GM21786 (cell line): ENCODE measurements at regions not wholly inside any gene's neighbourhood (a gene's known extent, or its start where the extent isn't known, plus 50 kb on each side); places are given as distances from the start of the nearest gene placed in this dataset.
A peak's percentile ranks its signal among the peaks of the same experiment; 100 is the strongest.
"Not testable (repeated sequence)": the region's sequence is repeated elsewhere in the genome, so short reads cannot be mapped to it uniquely, and the experiment has no call there.

Experiments
- ATAC-seq: cut with Tn5 transposase; IDR thresholded peaks from one replicate; pipeline ENCODE4 v1.9.1; 2021; ENCODE audit not compliant: unreplicated experiment

DNA sequence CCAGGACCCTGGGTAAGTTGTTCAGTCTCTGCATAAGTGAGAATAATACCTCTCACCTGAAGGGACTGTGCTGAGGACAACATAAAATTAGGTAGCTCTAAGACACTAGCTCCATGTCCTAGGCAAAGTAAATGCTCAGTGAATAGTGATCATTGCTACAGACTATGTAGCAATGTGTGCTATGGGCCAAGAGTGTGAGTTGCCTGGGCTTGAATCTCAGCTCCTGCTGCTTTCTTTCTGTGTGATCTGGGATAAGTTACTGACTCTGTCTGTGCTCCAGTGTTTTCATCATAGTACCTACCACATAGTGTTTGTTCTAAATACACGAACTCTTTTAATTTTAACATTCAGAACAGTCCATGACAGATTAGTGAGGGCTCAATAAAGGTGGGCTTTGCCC is 81.1 kb upstream of the MFGE8 start:
- ATAC-seq = no peak

DNA sequence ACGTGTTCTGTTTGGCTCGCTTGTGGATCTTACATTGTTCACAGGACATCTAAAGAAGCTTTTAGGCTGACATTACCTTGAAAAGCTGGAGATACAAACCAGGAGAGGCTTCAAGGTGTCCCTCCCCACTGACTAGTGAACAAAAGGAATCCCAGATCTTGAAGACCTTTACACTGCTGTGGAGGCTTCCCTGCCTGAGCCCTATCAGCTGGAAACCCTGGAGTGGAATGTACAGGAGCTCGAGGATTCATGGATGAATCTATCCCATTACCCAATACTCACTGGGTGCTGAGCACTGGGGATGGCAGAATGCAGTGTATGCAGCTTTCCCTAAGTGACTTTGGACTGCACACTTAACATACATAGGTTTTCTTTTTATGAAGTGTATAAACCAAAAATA is 82.3 kb upstream of the MFGE8 start:
- ATAC-seq = no peak

DNA sequence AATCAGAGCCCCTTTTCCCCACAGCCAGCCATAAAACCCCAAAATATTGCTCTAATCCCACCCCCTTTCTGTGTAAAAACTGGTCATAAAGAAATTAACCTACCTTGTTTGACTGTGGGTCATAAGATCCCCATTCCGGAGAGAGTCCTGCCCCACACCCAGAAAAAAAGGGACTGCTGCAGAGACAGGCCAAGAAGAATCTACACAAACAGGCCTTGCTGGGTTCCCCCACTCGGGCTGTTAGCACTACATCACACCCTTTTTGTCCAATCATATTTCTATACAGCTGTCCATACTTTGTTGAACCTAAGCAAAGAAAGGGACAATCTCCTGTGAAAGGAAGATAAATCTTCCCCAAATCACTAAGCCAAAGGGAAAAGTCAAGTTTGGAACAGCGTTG is 84.4 kb upstream of the MFGE8 start:
- ATAC-seq = no peak

DNA sequence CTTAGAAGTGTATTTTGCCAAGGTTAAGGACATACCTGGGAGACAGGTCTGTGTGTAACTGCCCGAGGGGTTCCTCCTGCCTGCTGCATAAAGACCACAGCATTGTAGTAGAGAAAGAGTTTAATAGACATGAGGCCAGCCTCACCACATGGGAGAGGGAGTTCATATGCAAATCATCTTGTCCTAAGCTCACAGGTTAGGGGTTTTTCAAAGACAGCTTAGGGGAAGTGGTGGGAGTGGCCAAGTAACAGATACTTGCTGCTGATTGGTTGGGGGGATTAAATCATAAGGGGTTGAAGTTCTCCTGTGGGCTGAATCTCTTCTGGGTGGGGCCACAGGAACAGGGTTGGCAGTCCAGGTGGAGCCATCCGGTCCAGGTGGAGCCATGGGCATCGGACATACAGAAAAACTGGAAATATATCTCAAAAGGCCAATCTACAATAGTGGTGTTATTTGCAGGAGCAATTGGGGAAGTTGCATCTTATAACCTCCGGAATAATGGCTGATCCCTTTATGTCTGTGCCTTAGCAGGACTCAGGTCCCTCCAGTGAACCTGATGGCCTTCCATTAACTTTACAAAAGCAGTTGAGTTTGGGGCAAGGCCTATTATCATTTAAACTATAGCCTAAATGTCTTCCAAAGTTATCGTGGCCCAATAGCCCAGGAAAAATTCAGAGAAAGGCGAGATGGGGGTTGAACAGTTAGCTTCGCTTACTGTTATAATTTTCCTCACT is 86.0 kb upstream of the MFGE8 start:
- no peak for ATAC-seq

DNA sequence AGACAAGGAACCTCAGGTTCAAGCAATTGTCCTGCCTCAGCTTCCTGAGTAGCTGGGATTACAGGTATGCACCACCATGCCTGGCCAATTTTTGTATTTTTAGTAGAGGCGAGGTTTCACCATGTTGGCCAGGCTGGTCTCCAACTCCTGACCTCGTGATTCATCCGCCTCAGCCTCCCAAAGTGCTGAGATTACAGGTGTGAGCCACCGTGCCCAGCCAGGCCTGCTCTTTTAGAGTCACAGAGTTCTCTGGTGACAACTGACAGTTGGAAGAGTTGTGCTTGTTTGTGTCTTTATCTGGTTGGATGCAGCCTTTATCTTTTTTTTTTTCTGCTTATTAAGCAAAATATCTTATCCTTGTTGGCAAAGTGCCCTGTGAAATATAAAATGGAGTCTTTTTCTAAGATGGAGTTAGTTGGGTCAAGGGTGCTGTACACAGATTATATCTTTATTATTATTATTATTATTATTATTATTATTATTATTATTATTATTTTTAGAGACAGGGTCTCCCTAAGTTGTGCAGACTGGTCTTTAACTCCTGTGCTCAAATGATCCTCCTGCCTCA is 86.5 kb upstream of the ABHD2 start:
- ATAC-seq = not testable (repeated sequence)

DNA sequence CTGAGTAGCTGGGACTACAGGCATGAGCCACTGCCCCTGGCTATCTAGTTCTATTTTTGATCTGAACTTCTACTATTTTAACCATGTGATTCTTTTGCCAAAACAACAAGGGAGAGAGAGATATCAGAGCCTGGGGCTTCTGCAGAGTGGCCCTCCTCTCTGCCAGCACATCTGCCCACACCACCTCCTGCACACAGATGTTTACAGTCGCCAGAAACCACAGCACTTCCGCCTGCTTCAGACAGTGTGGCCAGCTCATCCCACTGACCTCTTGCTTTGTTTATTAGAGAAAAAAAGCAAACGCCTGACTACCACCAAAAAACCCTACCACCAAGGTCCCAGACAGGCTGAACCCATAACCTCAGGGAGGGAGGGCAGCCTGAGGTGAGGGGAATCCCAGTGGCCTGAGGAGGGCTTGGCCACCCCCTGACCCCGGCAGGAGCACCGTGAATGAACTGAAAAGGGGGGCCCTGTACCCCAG is 85.9 kb upstream of the ABHD2 start:
- peak; percentile 82 for ATAC-seq

DNA sequence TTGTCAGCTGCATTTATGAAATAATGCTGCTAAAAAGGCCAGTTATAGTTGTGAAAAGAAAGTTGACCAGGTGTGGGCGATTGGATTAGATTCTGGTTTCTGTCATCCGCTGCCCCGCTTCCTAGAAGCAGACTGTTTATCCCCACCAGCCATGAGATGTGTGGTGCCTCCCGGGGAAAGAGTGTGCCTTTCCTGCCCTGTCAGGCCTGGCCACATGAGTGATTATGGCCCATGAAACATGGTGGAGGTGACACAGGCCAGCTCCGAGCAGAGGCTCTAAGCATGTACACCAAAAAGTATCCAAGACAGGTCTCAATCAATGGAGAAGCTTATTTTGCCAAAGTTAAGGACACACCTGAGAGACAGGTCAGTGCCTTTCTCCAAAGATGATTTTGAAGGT is 85.4 kb upstream of the ABHD2 start:
- ATAC-seq = no peak

DNA sequence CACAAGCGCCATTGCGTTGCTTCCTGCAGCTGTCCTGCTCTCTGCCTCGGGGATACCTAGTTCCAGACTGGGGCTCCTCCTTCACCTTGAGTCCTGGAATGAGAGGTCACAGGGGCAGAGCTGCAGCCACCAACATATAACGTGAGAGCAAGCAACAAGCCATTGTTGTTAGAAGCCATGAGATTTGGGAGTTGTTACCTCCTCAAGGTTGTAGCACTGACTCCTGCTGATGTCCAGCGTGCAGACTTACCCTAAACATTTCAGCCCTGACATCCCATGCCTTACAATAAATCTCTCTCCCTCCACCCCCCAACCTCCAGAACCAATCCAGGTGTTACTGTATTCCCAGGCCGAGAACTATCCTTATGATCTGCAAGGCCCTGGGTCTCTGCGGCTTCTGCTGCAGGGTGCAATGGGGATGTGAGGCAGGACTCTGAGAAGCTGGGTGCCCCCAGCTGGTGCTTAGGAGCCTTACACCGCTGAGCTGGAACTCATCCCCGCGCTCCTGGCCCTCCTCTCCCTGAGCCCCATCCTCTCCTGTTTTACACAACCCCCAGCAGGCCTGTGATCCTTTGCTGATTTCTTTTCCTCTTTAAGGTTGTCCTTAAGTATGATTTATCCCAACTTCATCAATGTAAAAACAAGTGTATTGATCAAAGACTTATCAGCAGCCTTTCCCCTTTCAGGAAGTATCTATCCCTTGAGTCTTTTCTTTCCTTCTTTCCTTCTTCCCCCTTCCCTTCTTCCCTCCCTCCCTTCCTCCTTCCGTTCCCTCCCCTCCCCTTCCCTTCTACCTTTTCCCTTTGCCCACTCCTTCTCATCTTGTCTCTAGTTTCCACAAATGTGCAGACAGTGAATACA is 84.2 kb upstream of the ABHD2 start:
- no peak for ATAC-seq

DNA sequence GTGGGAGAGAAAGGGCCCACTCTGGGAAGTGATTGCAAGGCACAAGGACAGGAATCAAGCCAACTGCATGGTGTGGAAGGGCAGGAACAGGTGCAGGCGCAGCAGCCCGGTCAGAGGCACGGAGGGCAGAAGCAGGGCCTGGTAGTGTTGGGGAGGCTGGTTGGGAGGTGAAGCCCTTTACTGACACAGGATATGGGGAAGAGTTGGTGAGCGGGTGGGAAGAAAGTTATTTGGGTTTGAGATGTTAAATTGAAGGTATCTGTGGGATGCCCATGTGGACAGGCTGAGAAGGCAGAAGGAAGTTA is 83.6 kb upstream of the ABHD2 start:
- no peak for ATAC-seq

DNA sequence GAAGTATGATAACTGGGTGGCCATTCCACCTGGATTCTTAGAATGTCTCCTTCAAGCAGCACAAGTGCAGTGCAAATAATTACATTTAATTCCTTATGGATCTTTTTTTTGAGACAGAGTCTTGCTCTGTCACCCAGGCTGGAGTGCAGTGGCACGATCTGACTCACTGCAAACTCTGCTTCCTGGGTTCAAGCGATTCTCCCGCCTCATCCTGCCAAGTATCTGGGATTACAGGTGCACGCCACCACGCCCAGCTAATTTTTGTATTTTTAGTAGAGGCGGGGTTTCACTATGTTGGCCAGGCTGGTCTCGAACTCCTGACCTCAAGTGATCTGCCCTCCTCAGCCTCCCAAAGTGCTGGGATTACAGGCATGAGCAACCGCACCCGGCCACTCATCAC is 80.7 kb upstream of the ABHD2 start:
- not testable (repeated sequence) for ATAC-seq

DNA sequence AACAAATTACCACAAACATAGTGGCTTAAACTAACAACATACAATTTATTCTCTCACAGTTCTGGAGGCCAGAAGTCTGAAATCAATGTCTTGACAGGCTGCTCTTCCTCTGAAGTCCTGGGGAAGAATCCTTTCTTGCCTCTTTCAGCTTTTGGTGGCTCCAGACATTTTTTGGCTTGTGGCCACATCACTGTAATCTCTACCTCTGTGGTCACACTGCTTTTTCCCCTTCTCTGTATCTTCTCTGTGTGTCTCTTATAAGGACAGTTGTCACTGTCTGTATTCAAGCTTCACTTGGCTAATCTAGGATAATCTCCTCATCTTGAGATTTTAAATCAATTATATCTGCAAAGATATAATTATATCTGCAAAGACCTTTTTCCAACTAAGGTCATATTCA is 80.3 kb upstream of the ABHD2 start:
- no peak for ATAC-seq

DNA sequence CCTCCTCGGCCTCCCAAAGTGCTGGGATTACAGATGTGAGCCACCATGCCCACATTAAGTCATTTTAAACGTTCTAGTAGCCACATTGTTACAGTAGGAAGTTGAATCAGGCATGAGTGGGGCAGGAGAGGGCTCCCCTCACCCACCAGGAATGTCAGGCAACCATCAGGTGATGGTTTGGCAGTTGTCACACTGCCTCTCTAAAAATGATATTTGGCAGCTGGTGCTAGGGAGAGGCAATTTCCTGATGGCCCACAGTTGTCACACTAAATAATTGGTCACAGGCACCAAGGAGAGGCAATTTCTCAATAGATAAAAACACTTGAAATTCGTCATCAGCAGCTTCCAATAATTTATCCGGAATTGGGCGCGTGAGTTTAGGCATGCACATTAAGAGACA is 79.2 kb upstream of the ABHD2 start:
- no peak for ATAC-seq

DNA sequence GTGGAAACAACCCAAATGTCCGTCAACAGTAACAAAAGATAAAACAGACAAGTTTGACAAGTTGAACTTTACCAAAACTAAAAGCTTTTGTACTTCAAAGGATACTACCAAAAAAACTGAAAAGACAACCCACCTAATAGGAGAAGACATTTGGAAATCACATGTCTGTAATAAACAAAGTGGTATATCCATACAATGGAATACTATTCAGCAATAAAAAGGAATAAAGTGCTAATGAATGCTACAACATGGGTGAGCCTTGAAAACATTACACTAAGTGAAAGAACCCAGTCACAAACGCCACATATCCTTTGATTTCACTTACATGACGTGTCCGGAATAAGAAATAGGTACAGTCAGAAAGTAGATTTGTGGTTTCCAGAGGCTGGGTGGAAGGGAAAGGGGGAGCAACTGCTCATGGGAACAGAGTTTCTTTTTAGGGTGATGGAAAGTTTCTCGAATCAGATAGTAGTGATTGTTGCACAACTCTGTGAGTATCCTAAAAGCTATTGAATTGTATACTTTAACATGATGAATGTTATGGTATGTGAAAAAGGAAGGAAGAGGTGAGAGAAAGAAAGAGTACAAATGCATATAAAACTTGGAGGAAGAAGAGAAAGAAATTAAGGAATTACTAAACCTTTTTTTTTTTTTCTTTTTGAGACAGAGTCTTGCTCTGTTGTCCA is 72.7 kb upstream of the ABHD2 start:
- ATAC-seq = no peak

DNA sequence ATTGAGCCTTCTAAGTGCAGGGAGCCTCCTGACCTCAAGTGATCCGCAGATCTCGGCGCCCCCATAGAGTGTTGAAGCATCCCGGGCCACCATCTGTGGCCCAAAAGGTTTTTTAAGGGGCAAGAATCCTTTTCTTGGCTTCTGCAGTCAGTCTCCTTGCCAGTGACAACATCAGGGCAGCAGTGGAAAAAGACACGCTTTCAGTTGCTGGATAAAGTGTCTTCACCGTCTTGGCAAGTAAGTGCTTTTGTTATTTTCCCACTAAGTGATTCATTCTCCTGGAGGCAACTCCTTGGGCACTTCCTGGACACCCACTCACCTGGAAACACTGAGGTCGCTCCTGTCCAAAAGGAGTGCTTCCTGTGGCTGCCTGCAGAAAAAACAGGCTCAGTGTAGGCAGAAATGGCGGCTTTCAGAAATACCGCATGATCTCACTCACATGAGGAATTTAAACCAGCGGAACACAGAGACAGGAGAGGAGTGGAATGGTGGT is 71.7 kb upstream of the ABHD2 start:
- ATAC-seq = no peak

DNA sequence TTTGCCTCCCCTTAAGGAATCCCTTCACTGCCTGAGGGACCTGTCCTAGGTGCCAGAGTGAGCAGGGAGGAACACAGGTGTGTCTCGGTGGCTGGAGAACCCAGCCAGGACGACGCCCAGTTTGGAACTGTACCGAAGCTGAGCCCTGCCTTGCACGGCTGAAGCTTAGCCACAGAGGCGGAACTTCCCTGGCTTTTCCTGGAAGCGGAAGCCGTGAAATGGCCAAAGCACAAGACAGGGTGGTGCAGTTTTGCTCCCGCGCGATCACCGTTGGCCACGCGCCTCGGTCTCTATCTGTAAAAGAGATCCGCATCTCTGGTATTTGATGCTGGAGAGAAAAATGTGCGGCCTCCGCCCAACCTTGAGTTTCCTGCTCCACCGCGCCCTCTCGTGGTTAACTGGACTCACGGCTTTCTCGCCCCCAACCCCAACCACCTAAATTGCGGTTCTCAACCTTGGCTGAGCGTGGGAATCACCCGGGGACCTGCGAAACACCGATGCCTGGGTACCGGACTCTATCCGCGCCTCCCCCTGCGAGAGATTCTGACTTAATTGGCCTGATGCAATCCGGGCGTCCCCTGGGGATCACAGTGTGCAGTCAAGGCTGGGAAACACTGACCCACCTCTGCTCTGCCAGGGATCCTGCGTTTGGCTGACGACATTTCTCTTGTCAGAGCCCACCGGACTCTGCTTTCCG is 70.7 kb upstream of the ABHD2 start:
- no peak for ATAC-seq

DNA sequence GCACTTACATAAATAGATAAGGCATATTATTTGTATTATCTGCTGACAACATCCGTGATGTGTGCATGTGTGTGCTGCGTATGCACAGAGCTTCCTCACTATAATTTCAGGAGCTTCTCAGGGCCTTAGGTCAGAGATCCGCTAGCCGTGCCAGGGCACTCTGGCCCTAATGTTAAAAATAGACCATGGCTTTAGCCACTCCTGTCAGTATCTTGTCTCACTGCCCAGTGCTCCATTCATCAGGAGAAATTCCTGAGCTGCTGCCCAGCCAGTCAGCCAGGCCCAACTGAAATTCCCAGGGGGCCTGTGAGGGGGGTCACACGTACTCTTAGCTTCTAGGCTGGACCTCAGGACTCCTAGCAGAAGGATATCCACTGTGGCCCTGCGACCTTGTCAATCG is 70.0 kb upstream of the ABHD2 start:
- ATAC-seq = no peak

DNA sequence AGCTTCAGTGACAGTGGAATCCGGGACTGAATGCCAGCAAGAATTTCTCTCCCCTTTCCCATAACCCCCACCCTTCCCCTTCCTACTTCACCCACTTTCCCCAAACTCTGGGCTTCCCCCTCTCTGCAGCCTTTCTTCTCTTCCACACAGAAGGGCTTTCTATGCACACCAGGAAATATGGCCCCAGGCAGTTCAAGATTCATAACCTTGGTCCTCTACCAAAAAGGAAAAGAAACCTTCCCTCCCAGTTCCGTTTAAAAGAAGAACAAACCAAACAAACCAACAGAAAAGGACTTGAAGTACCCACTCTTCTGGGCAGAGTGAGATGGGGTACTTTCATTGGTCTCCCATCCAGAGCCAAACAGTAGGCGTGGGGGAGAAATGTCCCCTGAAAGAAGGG is 68.8 kb upstream of the ABHD2 start:
- ATAC-seq = no peak

DNA sequence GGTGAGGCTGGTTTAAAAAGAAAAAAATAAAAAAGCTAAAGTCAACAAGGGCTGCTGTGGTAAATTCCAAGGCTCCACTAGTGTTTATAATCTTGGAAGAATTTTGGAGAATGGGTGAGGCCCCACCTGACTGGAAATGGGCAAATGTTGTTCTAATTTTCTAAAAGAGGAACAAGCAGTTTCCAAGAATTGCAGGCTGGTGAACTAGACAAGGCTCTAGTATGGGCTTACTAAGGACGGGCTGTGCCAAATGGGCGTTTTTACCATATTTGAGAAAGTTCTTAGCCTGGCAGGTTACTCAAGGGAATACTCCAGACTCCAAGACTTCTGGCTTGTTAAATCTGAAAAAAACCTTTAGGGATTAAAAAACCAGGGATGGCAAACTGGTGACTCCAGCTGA is 67.0 kb upstream of the ABHD2 start:
- no peak for ATAC-seq

DNA sequence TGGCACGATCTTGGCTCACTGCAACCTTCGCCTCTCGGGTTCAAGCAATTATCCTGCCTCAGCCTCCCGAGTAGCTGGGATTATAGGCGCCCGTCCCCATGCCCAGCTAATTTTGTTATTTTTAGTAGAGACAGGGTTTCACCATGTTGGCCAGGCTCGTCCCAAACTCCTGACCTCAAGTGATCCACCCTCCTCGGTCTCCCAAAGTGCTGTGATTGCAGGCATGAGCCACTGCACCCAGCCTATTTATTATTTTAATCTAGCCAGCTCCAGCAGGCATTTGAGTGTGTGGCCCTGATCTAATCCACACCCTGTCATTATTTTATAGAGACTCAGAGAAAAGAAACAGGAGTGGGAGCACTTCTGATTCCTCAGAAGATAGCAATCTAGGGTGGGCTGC is 66.4 kb upstream of the ABHD2 start:
- ATAC-seq = not testable (repeated sequence)

DNA sequence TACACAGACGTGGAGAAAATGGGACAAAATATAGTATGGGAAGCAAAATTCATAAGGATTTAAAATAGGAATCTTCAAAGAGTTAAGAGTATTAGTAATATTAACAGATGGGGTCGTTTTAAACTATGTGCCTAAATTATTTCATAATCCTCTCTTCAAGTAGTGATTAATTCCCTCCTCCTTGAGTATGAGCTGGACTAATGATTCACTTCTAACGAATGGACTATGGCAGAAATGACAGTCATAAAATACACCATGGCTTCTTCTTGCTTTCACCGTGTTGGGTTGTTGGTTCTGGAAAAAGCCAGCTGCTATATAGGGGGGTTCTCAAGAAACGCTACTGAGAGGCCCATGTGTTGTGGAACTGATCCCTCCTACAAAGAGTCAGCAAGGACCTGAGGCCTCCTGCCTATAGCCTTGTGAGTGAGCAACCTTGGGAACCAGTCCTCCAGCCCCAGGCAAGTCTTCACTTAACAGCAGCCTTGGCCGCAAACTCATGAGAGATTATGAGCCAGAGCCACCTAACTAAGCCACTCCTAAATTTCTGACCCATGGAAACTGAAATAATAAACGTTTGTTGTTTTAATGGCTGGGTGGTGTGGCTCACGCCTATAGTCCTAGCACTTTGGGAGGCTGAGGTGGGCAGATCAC is 64.8 kb upstream of the ABHD2 start:
- ATAC-seq = no peak
